Activated naive CD8-positive, alpha-beta T cell treated with anti-CD3 and anti-CD28 coated beads for 36 hours (primary cell): ENCODE measurements at regions not wholly inside any gene's neighbourhood (a gene's known extent, or its start where the extent isn't known, plus 50 kb on each side); places are given as distances from the start of the nearest gene placed in this dataset.

ENCODE experiments used
- DNase-seq: peaks from one replicate; pipeline ENCODE4 v3.0.0; 2021
- H3K27ac Mint-ChIP-seq: one replicate; pipeline ENCODE4 v1.8.0; 2022; ENCODE audit warnings: mild to moderate bottlenecking, moderate library complexity, mixed read lengths
- H3K27me3 Mint-ChIP-seq: one replicate; pipeline ENCODE4 v1.8.0; 2022; ENCODE audit warnings: mild to moderate bottlenecking, mixed read lengths
- H3K36me3 Mint-ChIP-seq: one replicate; pipeline ENCODE4 v1.8.0; 2021; ENCODE audit warnings: mild to moderate bottlenecking, mixed read lengths
- H3K4me1 Mint-ChIP-seq: one replicate; pipeline ENCODE4 v1.8.0; 2021; ENCODE audit warnings: mixed read lengths
- H3K4me3 Mint-ChIP-seq: one replicate; pipeline ENCODE4 v1.8.0; 2022; ENCODE audit warnings: mild to moderate bottlenecking, moderate library complexity, mixed read lengths
- H3K9me3 Mint-ChIP-seq: one replicate; pipeline ENCODE4 v1.8.0; 2022; ENCODE audit warnings: mixed read lengths

- Mint-ChIP-seq H3K27ac (no peak overlapping the region), H3K27me3 (peaks cover 14% of the 10 kb centered on the region), H3K4me1 (no peaks in the 10 kb centered on the region), H3K36me3 (no peaks in the 10 kb centered on the region), H3K4me3 (no peak overlapping the region), H3K9me3 (no peaks in the 10 kb centered on the region)
- DNase-seq = no peak
Observed at GRCh38 chr20:39216195-39216594, 254.1 kb downstream of the DHX35 start.

GRCh38 chr20:39214828-39215227 is 252.7 kb downstream of the DHX35 start:
- Mint-ChIP-seq H3K27ac (no peak overlapping the region), H3K4me3 (no peak overlapping the region), H3K4me1 (no peaks in the 10 kb centered on the region), H3K9me3 (no peaks in the 10 kb centered on the region), H3K27me3 (peaks cover 4% of the 10 kb centered on the region), H3K36me3 (no peaks in the 10 kb centered on the region)
- DNase-seq = no peak

- no peaks in the 10 kb centered on the region for H3K36me3 Mint-ChIP-seq
- H3K27me3 Mint-ChIP-seq = peaks cover 4% of the 10 kb centered on the region
- DNase-seq = no peak
- H3K4me3 Mint-ChIP-seq = no peak overlapping the region
- H3K4me1 Mint-ChIP-seq = no peaks in the 10 kb centered on the region
- no peaks in the 10 kb centered on the region for H3K9me3 Mint-ChIP-seq
- no peak overlapping the region for H3K27ac Mint-ChIP-seq
Observed at GRCh38 chr20:39213476-39214145, 251.5 kb downstream of the DHX35 start.

GRCh38 chr20:39211060-39211748 is 249.1 kb downstream of the DHX35 start:
- DNase-seq = no peak
- Mint-ChIP-seq H3K4me1 (no peaks in the 10 kb centered on the region), H3K4me3 (no peak overlapping the region), H3K9me3 (no peaks in the 10 kb centered on the region), H3K27me3 (peaks cover 6% of the 10 kb centered on the region), H3K36me3 (no peaks in the 10 kb centered on the region), H3K27ac (no peak overlapping the region)

GRCh38 chr20:39210341-39211036 is 248.3 kb downstream of the DHX35 start:
- H3K4me1 Mint-ChIP-seq = no peaks in the 10 kb centered on the region
- H3K36me3 Mint-ChIP-seq = no peaks in the 10 kb centered on the region
- no peaks in the 10 kb centered on the region for H3K9me3 Mint-ChIP-seq
- no peak overlapping the region for H3K4me3 Mint-ChIP-seq
- peaks cover 4% of the 10 kb centered on the region for H3K27me3 Mint-ChIP-seq
- no peak overlapping the region for H3K27ac Mint-ChIP-seq
- no peak for DNase-seq

GRCh38 chr20:39206899-39207564 is 244.9 kb downstream of the DHX35 start:
- Mint-ChIP-seq H3K9me3 (no peaks in the 10 kb centered on the region), H3K36me3 (no peaks in the 10 kb centered on the region), H3K4me3 (no peak overlapping the region), H3K27me3 (peaks cover 4% of the 10 kb centered on the region), H3K27ac (no peak overlapping the region), H3K4me1 (no peaks in the 10 kb centered on the region)
- no peak for DNase-seq

- H3K36me3 Mint-ChIP-seq = no peaks in the 10 kb centered on the region
- H3K27me3 Mint-ChIP-seq = peaks cover 7% of the 10 kb centered on the region
- no peak overlapping the region for H3K27ac Mint-ChIP-seq
- no peak overlapping the region for H3K4me3 Mint-ChIP-seq
- H3K4me1 Mint-ChIP-seq = no peaks in the 10 kb centered on the region
- DNase-seq = no peak
- peaks cover 2% of the 10 kb centered on the region for H3K9me3 Mint-ChIP-seq
Observed at GRCh38 chr20:39195582-39196021, 233.5 kb downstream of the DHX35 start.

GRCh38 chr20:39190666-39191570 is 228.8 kb downstream of the DHX35 start:
- H3K27ac Mint-ChIP-seq = no peak overlapping the region
- no peaks in the 10 kb centered on the region for H3K36me3 Mint-ChIP-seq
- no peaks in the 10 kb centered on the region for H3K4me1 Mint-ChIP-seq
- peaks cover 2% of the 10 kb centered on the region for H3K9me3 Mint-ChIP-seq
- peaks cover 7% of the 10 kb centered on the region for H3K27me3 Mint-ChIP-seq
- no peak overlapping the region for H3K4me3 Mint-ChIP-seq
- DNase-seq = no peak

GRCh38 chr20:39188266-39188765 is 226.2 kb downstream of the DHX35 start:
- no peak overlapping the region for H3K27ac Mint-ChIP-seq

GRCh38 chr20:39181490-39181889 is 219.3 kb downstream of the DHX35 start:
- no peak overlapping the region for H3K27ac Mint-ChIP-seq
- DNase-seq = no peak
- no peaks in the 10 kb centered on the region for H3K36me3 Mint-ChIP-seq
- no peak overlapping the region for H3K4me3 Mint-ChIP-seq
- peaks cover 6% of the 10 kb centered on the region for H3K9me3 Mint-ChIP-seq
- H3K27me3 Mint-ChIP-seq = no peaks in the 10 kb centered on the region
- no peaks in the 10 kb centered on the region for H3K4me1 Mint-ChIP-seq

More at GRCh38 chr20:39188266-39188765, 226.2 kb downstream of the DHX35 start:
- Mint-ChIP-seq H3K4me1 (no peaks in the 10 kb centered on the region), H3K9me3 (peaks cover 6% of the 10 kb centered on the region), H3K4me3 (no peak overlapping the region), H3K27me3 (no peaks in the 10 kb centered on the region), H3K36me3 (no peaks in the 10 kb centered on the region)
- no peak for DNase-seq

GRCh38 chr20:39176457-39176856 is 214.3 kb downstream of the DHX35 start:
- peaks cover 14% of the 10 kb centered on the region for H3K27me3 Mint-ChIP-seq
- no peaks in the 10 kb centered on the region for H3K36me3 Mint-ChIP-seq
- H3K4me3 Mint-ChIP-seq = no peak overlapping the region
- DNase-seq = no peak
- H3K27ac Mint-ChIP-seq = no peak overlapping the region
- H3K4me1 Mint-ChIP-seq = no peaks in the 10 kb centered on the region
- no peaks in the 10 kb centered on the region for H3K9me3 Mint-ChIP-seq

- H3K4me3 Mint-ChIP-seq = no peak overlapping the region
- no peaks in the 10 kb centered on the region for H3K9me3 Mint-ChIP-seq
- no peak overlapping the region for H3K27ac Mint-ChIP-seq
- DNase-seq = no peak
- no peaks in the 10 kb centered on the region for H3K36me3 Mint-ChIP-seq
- H3K27me3 Mint-ChIP-seq = peaks cover 18% of the 10 kb centered on the region
- no peaks in the 10 kb centered on the region for H3K4me1 Mint-ChIP-seq
Observed at GRCh38 chr20:39170896-39171463, 208.8 kb downstream of the DHX35 start.

GRCh38 chr20:39165099-39165498 is 203.0 kb downstream of the DHX35 start:
- H3K27ac Mint-ChIP-seq = no peak overlapping the region
- H3K27me3 Mint-ChIP-seq = peaks cover 8% of the 10 kb centered on the region
- H3K4me3 Mint-ChIP-seq = no peak overlapping the region
- no peaks in the 10 kb centered on the region for H3K36me3 Mint-ChIP-seq
- H3K4me1 Mint-ChIP-seq = no peaks in the 10 kb centered on the region
- no peaks in the 10 kb centered on the region for H3K9me3 Mint-ChIP-seq
- no peak for DNase-seq

GRCh38 chr20:39164642-39165041 is 202.5 kb downstream of the DHX35 start:
- peaks cover 7% of the 10 kb centered on the region for H3K27me3 Mint-ChIP-seq
- no peaks in the 10 kb centered on the region for H3K9me3 Mint-ChIP-seq
- H3K27ac Mint-ChIP-seq = no peak overlapping the region
- H3K4me1 Mint-ChIP-seq = no peaks in the 10 kb centered on the region
- DNase-seq = no peak
- H3K36me3 Mint-ChIP-seq = no peaks in the 10 kb centered on the region
- no peak overlapping the region for H3K4me3 Mint-ChIP-seq
